Esophagus (tissue), 2 donors: ENCODE measurements at regions not wholly inside any gene's neighbourhood (a gene's known extent, or its start where the extent isn't known, plus 50 kb on each side); places are given as distances from the start of the nearest gene placed in this dataset.
"Not testable (repeated sequence)": the region's sequence is repeated elsewhere in the genome, so short reads cannot be mapped to it uniquely, and the experiment has no call there.

Source experiments
- H3K27ac ChIP-seq, 2 donors: one replicate each; pipeline ENCODE4 v1.5.1; 2013; ENCODE audit warnings: low read depth in 2 of 2, mild to moderate bottlenecking in 2 of 2, inconsistent platforms in 1 of 2, low read length in 1 of 2, moderate library complexity in 1 of 2
- H3K27me3 ChIP-seq, 2 donors: one replicate each; pipeline ENCODE4 v1.6.1; 2013; ENCODE audit warnings: low read length in 2 of 2, control low read depth in 1 of 2, mild to moderate bottlenecking in 1 of 2; ENCODE audit not compliant: insufficient read depth in 2 of 2, control insufficient read depth in 1 of 2
- H3K36me3 ChIP-seq, 2 donors: one replicate each; pipeline ENCODE4 v1.6.1; 2013; ENCODE audit warnings: low read length in 1 of 2; ENCODE audit not compliant: control insufficient read depth in 2 of 2, insufficient read depth in 2 of 2
- H3K4me1 ChIP-seq, 2 donors: one replicate each; pipeline ENCODE4 v1.6.1; 2013; ENCODE audit warnings: low read length in 1 of 2; ENCODE audit not compliant: control insufficient read depth in 2 of 2, insufficient read depth in 2 of 2
- H3K4me3 ChIP-seq, 2 donors: one replicate each; pipeline ENCODE4 v1.5.1; 2013; ENCODE audit warnings: low read length in 2 of 2, mild to moderate bottlenecking in 2 of 2, low read depth in 1 of 2, moderate library complexity in 1 of 2
- H3K9me3 ChIP-seq, 2 donors: one replicate each; pipeline ENCODE4 v1.6.1; 2013; ENCODE audit warnings: mild to moderate bottlenecking in 2 of 2, low read depth in 1 of 2, low read length in 1 of 2, moderate library complexity in 1 of 2; ENCODE audit not compliant: control insufficient read depth in 2 of 2, insufficient read depth in 1 of 2
- WGBS, 2 donors: extraction: QIAGEN DNeasy Blood & Tissue Kit; methylation state at CpG; one replicate each; pipeline ENCODE4 v1.1.7; 2013; 5-methylcytosine and 5-hydroxymethylcytosine counted together
- donor health status: healthy with polysubstance abuse.
- donor health status: Bipolar disorder and iron deficiency.

DNA sequence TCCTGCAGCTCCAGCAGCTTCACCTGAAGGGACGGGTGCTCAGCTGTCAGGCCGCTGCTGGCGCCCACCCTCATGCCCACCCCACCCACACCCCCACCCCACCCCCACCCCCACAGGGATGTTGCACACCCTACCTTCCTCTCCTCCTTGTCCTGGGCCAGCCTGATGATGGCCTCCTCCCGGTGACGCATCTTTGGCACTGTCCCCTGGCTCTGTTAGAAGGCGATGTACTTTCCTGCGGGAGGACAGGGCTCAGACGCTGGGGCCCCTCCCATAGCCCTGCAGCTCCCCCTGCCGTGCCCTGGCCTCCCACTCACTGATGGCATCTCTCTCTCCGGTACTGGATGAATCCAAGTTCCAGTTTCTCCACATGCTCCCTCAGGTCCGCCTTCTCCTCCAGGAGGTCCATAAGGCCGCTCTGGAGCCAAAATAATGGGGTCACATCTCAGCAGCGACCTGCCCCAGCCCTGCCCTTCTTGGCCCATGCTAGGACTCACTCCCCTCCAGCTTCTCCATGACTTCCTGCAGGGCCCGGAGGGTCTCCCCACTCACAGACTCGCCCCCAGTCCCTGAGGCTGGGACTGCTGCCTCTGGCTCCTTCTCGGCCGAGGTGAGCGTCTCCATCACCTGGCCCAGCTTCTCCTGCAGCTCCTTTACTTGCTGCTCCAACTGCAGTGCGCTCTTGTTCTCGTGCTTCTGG lies 55.2 kb downstream of the GOLGA8B start:
- H3K4me1 ChIP-seq, H3K27ac ChIP-seq, H3K27me3 ChIP-seq, H3K9me3 ChIP-seq, H3K4me3 ChIP-seq, H3K36me3 ChIP-seq: not testable (repeated sequence)
- no CpG with 5 or more reads among the region's 20 CpGs for WGBS, 2 donors

- WGBS, 2 donors = 82 to 100% methylated on average over 1 to 6 of the region's 13 CpGs
- not testable (repeated sequence) for H3K4me1 ChIP-seq, H3K27me3 ChIP-seq, H3K9me3 ChIP-seq, H3K4me3 ChIP-seq, H3K27ac ChIP-seq, H3K36me3 ChIP-seq
These were observed 55.8 kb downstream of the GOLGA8B start for GRCh38 chr15:34527641-34528040.

DNA sequence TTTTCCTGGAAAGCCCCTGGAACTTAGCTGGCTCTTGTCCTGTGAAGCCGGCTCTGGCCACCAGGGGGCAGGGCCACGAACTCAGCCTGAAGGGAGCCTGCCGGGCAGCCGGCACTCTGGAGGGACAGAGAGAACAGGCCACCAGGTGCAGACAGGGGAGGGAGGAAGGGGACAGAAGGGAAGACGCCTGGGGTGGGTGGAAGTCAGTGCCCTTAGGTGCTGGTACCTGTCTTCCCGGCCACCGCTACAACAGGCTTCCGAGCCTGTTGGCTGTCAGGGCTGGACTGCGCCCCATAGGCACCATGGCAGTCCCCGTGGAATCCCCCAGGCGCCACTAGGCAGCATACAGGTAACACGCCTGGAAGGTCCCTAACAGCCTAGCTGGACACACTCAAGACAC lies 59.6 kb downstream of the GOLGA8B start:
- not testable (repeated sequence) for H3K4me3 ChIP-seq, H3K9me3 ChIP-seq, H3K36me3 ChIP-seq, H3K27me3 ChIP-seq, H3K27ac ChIP-seq, H3K4me1 ChIP-seq
- WGBS, 2 donors = 36 to 39% methylated on average over 5 to 10 of the region's 12 CpGs

DNA sequence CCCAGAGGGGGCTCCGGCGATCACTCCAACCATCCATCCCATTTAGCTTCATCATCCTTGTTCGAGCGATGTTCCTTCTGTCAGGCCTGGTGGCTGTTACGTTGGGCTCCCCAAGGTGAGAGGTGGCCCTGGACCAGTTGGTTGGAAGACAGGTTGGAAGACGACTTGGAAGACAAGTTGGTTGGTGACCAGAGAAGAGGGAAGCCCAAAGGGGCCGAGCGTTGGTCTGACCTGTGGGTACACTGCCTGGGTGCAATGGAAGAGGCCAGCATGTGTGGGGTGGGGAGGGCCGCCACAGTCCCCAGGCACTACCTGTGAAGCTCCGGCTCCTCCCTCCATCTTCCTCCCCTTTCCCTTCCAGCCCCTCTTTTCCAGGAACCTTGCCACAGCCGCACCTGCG lies 60.9 kb downstream of the GOLGA8B start:
- H3K4me3 ChIP-seq, H3K27ac ChIP-seq, H3K9me3 ChIP-seq, H3K4me1 ChIP-seq, H3K36me3 ChIP-seq, H3K27me3 ChIP-seq: not testable (repeated sequence)
- WGBS, 2 donors = 72 to 82% methylated on average over 6 to 9 of the region's 12 CpGs

DNA sequence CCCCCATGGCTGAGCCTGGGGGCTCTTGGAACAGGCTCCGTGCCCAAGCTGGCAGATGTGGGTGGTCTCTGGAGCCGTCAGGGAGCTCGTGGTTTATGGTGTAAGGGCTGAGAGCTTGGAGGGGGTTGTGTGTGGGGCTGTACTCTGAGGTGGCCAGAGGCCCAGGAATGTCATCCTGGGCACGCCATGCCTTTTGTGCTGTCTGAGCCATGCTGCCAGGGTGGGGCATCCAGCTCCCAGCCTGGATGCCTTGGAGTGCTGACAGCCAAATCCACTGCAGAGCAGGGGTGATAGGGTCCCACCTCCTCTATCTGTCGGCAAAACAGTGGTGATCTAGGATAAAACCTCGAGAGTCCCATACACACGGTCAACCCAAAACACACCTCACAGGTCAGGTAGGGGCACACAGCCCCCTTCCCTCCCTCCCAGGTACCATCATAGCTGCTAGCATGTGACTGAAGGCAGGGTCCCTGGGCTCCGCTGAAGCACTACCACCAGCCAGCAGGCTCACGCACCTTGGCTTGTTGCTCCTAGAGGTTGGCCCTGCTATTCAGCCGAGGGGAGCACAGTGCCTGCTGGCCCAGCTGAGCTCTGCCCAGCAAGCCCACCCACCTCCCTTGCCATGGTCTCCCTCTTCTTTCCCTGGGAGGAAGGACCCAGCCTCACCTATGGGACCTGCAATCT lies 61.5 kb downstream of the GOLGA8B start:
- H3K27ac ChIP-seq = not testable (repeated sequence)
- WGBS, 2 donors = 66 to 68% methylated on average over 9 to 10 of the region's 10 CpGs

DNA sequence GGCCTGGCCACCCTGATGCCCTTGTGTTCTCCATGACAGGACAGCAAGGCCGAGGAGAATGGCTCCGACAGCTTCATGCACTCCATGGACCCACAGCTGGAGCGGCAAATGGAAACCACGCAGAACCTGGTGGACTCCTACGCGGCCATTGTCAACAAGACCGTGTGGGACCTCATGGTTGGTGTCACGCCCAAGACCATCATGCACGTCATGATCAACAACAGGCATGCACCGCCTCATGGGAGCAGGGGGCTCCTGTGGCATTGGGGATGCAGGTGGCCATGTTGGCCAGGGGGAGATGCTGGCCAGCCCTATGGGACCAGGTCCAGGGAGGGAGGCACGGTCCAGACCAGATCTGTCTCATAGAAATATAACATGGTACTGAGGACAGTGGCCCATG lies 62.9 kb downstream of the GOLGA8B start:
- no peak overlapping the region for H3K27ac ChIP-seq
- H3K4me1 ChIP-seq = no peaks in the 10 kb centered on the region
- no peaks in the 10 kb centered on the region for H3K9me3 ChIP-seq
- no peaks in the 10 kb centered on the region for H3K36me3 ChIP-seq
- WGBS, 2 donors = 76 to 85% methylated on average over 11 of the region's 11 CpGs
- no peaks in the 10 kb centered on the region for H3K27me3 ChIP-seq
- no peak overlapping the region for H3K4me3 ChIP-seq

More for the DNA sequence above, 61.5 kb downstream of the GOLGA8B start:
- not testable (repeated sequence) for H3K36me3 ChIP-seq, H3K9me3 ChIP-seq, H3K27me3 ChIP-seq, H3K4me1 ChIP-seq, H3K4me3 ChIP-seq

DNA sequence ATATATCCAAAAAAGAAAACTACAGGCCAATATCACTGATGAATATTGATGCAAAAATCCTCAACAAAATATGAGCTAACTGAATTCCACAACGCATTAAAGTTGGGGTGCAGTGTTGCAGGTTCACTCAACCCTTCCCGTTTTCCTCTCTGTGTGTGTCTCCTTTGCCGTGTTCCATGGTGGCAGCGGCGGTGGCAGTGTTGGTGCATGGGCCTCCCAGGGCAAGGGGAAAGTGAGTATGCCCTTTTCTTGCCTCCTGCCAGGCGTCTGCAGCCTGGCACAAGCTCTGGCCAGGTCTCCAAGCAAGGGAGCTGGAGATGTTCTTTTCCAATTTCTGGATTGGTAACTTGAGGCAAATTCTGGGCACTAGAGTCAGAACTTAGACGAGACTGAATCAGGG lies 63.4 kb downstream of the GOLGA8B start:
- H3K9me3 ChIP-seq, H3K36me3 ChIP-seq, H3K27ac ChIP-seq, H3K4me1 ChIP-seq, H3K4me3 ChIP-seq, H3K27me3 ChIP-seq: not testable (repeated sequence)
- WGBS, 2 donors = 86 to 88% methylated on average over 7 of the region's 7 CpGs

- H3K9me3 ChIP-seq = no peaks in the 10 kb centered on the region
- 1% methylated on average over 31 to 39 of the region's 39 CpGs for WGBS, 2 donors
- H3K27me3 ChIP-seq = no peaks in the 10 kb centered on the region
- H3K27ac ChIP-seq = peak overlapping the region; percentile 6 to 22
- no peaks in the 10 kb centered on the region for H3K36me3 ChIP-seq
- peaks cover 3 to 4% of the 10 kb centered on the region in 2 donors for H3K4me1 ChIP-seq
- peak overlapping the region; percentile 48 to 55 for H3K4me3 ChIP-seq
These were observed 69.2 kb downstream of the GOLGA8B start for GRCh38 chr15:34514251-34514670.

DNA sequence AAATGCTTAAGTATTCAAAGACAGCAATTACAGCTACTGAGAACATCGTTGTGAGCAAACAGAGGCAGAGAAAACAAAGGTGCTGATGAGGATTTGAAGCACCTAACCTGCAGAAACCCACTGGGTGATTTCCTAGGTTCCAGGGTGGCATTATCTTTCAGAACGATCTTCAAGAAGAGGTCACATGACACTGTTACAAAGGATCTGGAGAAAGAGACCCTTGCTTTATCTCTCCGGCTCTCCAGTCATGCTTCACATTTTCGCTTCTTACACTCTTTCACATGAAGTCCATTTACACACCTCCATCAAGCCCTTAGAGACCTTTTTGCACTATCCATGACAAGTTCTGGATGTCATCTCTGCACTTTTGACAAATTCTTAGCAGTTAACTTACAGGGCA lies 70.8 kb downstream of the GOLGA8B start:
- no peaks in the 10 kb centered on the region for H3K36me3 ChIP-seq
- WGBS, 2 donors = 50 to 63% methylated on average over 4 of the region's 4 CpGs

DNA sequence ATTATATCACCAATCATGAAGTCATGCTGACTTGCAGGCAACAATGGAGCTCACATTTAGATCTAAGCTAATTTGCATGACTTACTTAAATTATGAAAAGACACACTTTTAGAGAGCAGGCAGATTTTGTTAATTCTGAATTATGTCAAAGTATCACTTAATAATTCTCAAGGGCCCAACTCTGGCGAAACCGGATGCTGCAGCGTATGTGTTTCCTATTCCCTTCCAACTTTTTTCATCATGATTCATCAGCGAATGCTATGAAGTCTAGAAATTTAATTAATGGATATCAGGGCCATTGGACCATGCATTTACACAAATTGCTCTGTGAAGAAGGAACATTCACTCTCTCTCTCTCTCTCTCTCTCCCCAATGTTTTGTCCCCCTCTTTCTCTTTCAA lies 63.5 kb upstream of the GOLGA8A start:
- no peak overlapping the region for H3K4me3 ChIP-seq
- no peaks in the 10 kb centered on the region for H3K9me3 ChIP-seq
- H3K4me1 ChIP-seq = peaks cover 0 to 2% of the 10 kb centered on the region in 2 donors
- 75 to 81% methylated on average over 4 of the region's 4 CpGs for WGBS, 2 donors
- peaks cover 2 to 7% of the 10 kb centered on the region in 2 donors for H3K27me3 ChIP-seq
- no peaks in the 10 kb centered on the region for H3K36me3 ChIP-seq
- H3K27ac ChIP-seq = no peak overlapping the region

More for the DNA sequence above, 70.8 kb downstream of the GOLGA8B start:
- Histone ChIP-seq H3K27me3 (no peaks in the 10 kb centered on the region), H3K4me1 (peaks cover 3 to 4% of the 10 kb centered on the region in 2 donors), H3K4me3 (no peak overlapping the region), H3K27ac (no peak overlapping the region), H3K9me3 (no peaks in the 10 kb centered on the region)
